PFSK-1 (cell line): ENCODE measurements at regions not wholly inside any gene's neighbourhood (a gene's known extent, or its start where the extent isn't known, plus 50 kb on each side); places are given as distances from the start of the nearest gene placed in this dataset.

Experiments used
- FOXP2 ChIP-seq: optimal IDR thresholded peaks from 2 replicates; pipeline ENCODE3; 2011; ENCODE audit warnings: borderline replicate concordance, control low read depth, inconsistent platforms; ENCODE audit not compliant: insufficient read depth; ENCODE audit errors: extremely low read length, extremely low read depth
- POLR2AphosphoS5 ChIP-seq: IDR thresholded peaks from 2 replicates; pipeline ENCODE4 v1.6.1; 2012; ENCODE audit warnings: low read depth, mild to moderate bottlenecking, control low read depth, low read length, moderate library complexity
- REST ChIP-seq, 2 experiments: IDR thresholded peaks; 2 replicates each; pipeline versions ENCODE4 v1.6.1 to v1.8.0; 2011 to 2012; ENCODE audit warnings: low read depth in 2 of 2, low read length in 2 of 2, control low read depth in 1 of 2, inconsistent platforms in 1 of 2, mild to moderate bottlenecking in 1 of 2, moderate library complexity in 1 of 2; ENCODE audit not compliant: insufficient read depth in 1 of 2
- SIN3A ChIP-seq: IDR thresholded peaks from 2 replicates; pipeline ENCODE4 v1.6.1; 2012; ENCODE audit warnings: mild to moderate bottlenecking, low read length, moderate library complexity, borderline replicate concordance; ENCODE audit not compliant: insufficient read depth
- TAF1 ChIP-seq: IDR thresholded peaks from 2 replicates; pipeline ENCODE4 v1.6.1; 2012; ENCODE audit warnings: low read length, control low read depth, borderline replicate concordance; ENCODE audit not compliant: insufficient read depth

GRCh38 chr16:72244853-72245252 lies 72.9 kb upstream of the PMFBP1 start:
- TF ChIP-seq REST (IDR thresholded peaks at IDR 0.05; ENCODE audit: insufficient read depth in 1 of 2, low read depth in 2 of 2, low read length in 2 of 2) (no peak), TAF1 (no peak), SIN3A (no peak), POLR2AphosphoS5 (no peak), FOXP2 (no peak)

- no peak for TF ChIP-seq TAF1
- no peak for TF ChIP-seq FOXP2
- no peak for TF ChIP-seq REST (IDR thresholded peaks at IDR 0.05; ENCODE audit: insufficient read depth in 1 of 2, low read depth in 2 of 2, low read length in 2 of 2)
- no peak for TF ChIP-seq SIN3A
- no peak for TF ChIP-seq POLR2AphosphoS5
Observed at GRCh38 chr16:72243621-72244020, 71.7 kb upstream of the PMFBP1 start.

GRCh38 chr16:72242757-72243156 lies 70.8 kb upstream of the PMFBP1 start:
- no peak for TF ChIP-seq POLR2AphosphoS5
- TF ChIP-seq FOXP2: no peak
- no peak for TF ChIP-seq SIN3A
- TF ChIP-seq TAF1: no peak
- no peak for TF ChIP-seq REST (IDR thresholded peaks at IDR 0.05; ENCODE audit: insufficient read depth in 1 of 2, low read depth in 2 of 2, low read length in 2 of 2)

- no peak for TF ChIP-seq POLR2AphosphoS5
- TF ChIP-seq REST (IDR thresholded peaks at IDR 0.05; ENCODE audit: insufficient read depth in 1 of 2, low read depth in 2 of 2, low read length in 2 of 2): no peak
- TF ChIP-seq FOXP2: no peak
- TF ChIP-seq TAF1: no peak
- TF ChIP-seq SIN3A: no peak
Observed at GRCh38 chr16:72241930-72242329, 70.0 kb upstream of the PMFBP1 start.

GRCh38 chr16:72241008-72241407 lies 69.1 kb upstream of the PMFBP1 start:
- TF ChIP-seq TAF1 (no peak), SIN3A (no peak)

GRCh38 chr16:72240466-72240865 lies 68.5 kb upstream of the PMFBP1 start:
- TF ChIP-seq REST (IDR thresholded peaks at IDR 0.05; ENCODE audit: insufficient read depth in 1 of 2, low read depth in 2 of 2, low read length in 2 of 2): no peak
